ENCODE measurements at regions not wholly inside any gene's neighbourhood (a gene's known extent, or its start where the extent isn't known, plus 50 kb on each side); places are given as distances from the start of the nearest gene placed in this dataset.

- WGBS, 2 donors, result 91 to 92% methylated on average over 5 of the region's 5 CpGs
- no peaks in the 10 kb centered on the region for H3K27me3 ChIP-seq
- intact Hi-C loops (cut with DNase I; ENCODE audit: low total_unique reads), result no loop called here
- H3K4me3 ChIP-seq, result no peak overlapping the region
- H3K36me3 ChIP-seq (ENCODE audit: low read depth, missing control alignments), result no peaks in the 10 kb centered on the region
- no peak overlapping the region for H3K27ac ChIP-seq
- no peak for DNase-seq
- no peaks in the 10 kb centered on the region for H3K9me3 ChIP-seq
- H3K4me1 ChIP-seq, result peaks cover 24% of the 10 kb centered on the region
- TF ChIP-seq, protein P1, sequence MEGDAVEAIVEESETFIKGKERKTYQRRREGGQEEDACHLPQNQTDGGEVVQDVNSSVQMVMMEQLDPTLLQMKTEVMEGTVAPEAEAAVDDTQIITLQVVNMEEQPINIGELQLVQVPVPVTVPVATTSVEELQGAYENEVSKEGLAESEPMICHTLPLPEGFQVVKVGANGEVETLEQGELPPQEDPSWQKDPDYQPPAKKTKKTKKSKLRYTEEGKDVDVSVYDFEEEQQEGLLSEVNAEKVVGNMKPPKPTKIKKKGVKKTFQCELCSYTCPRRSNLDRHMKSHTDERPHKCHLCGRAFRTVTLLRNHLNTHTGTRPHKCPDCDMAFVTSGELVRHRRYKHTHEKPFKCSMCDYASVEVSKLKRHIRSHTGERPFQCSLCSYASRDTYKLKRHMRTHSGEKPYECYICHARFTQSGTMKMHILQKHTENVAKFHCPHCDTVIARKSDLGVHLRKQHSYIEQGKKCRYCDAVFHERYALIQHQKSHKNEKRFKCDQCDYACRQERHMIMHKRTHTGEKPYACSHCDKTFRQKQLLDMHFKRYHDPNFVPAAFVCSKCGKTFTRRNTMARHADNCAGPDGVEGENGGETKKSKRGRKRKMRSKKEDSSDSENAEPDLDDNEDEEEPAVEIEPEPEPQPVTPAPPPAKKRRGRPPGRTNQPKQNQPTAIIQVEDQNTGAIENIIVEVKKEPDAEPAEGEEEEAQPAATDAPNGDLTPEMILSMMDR (IDR thresholded peaks at IDR 0.05), result no peak
- no peak for TF ChIP-seq POLR2A (IDR thresholded peaks at IDR 0.05)
Measured at GRCh38 chr11:45748801-45749200, 56.1 kb upstream of the SLC35C1 start.

DNA sequence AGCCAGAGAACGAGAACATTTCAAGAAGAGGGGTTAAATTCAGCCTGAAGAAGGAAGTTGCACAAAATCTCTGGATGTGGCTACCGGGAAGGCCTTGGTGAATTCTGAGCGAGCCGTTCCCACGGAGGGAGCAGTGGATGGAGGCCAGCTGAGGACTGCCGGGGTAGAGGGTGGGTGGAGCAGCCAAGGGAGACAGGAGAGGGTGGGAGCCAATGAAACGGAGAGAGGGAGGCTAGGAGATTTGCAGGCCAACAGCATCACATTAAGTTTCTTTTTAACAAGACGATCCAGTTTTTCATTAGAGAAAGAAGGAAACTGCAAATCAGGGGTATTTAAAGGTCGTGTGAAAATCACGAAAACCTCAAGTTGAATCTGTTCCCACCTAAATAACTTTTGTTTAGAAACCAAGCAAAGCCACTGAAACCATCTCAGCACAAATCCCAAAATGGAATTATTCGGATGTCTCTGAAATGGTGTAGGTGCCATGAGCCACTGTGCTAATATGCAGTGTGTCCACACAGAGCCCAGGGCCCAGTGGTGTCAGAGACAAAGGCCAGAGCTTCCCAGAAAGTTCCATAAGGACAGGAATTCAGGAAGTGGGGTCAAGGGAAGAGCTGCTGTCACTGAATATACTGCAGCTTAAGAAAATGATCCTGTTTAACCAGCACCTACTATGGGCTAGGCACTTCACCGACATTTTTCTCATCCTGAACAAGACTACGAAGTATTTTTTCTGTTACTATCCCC is 59.7 kb upstream of the SLC35C1 start:
- intact Hi-C loops (cut with DNase I; ENCODE audit: low total_unique reads), result no loop called here
- H3K27me3 ChIP-seq, result no peaks in the 10 kb centered on the region
- H3K4me1 ChIP-seq, result peaks cover 10% of the 10 kb centered on the region
- peak; percentile 71 for DNase-seq
- TF ChIP-seq, protein P1 (IDR thresholded peaks at IDR 0.05), result no peak
- no peak for TF ChIP-seq POLR2A (IDR thresholded peaks at IDR 0.05)
- 55 to 67% methylated on average over 13 of the region's 13 CpGs for WGBS, 2 donors
- H3K27ac ChIP-seq, result peak overlapping the region; percentile 60 to 71
- H3K4me3 ChIP-seq, result no peak overlapping the region
- no peaks in the 10 kb centered on the region for H3K36me3 ChIP-seq (ENCODE audit: low read depth, missing control alignments)
- H3K9me3 ChIP-seq, result no peaks in the 10 kb centered on the region

- TF ChIP-seq POLR2A (IDR thresholded peaks at IDR 0.05), result no peak
- TF ChIP-seq, protein P1 (IDR thresholded peaks at IDR 0.05), result no peak
- H3K4me3 ChIP-seq, result no peak overlapping the region
- no peak for DNase-seq
- intact Hi-C loops (cut with DNase I; ENCODE audit: low total_unique reads), result no loop called here
- H3K36me3 ChIP-seq (ENCODE audit: low read depth, missing control alignments), result no peaks in the 10 kb centered on the region
- H3K9me3 ChIP-seq, result no peaks in the 10 kb centered on the region
- no peak overlapping the region for H3K27ac ChIP-seq
- WGBS, 2 donors, result 92 to 93% methylated on average over 11 of the region's 11 CpGs
- no peaks in the 10 kb centered on the region for H3K27me3 ChIP-seq
- H3K4me1 ChIP-seq, result peaks cover 7% of the 10 kb centered on the region
Measured at GRCh38 chr11:45743556-45744468, 61.1 kb upstream of the SLC35C1 start.

DNA sequence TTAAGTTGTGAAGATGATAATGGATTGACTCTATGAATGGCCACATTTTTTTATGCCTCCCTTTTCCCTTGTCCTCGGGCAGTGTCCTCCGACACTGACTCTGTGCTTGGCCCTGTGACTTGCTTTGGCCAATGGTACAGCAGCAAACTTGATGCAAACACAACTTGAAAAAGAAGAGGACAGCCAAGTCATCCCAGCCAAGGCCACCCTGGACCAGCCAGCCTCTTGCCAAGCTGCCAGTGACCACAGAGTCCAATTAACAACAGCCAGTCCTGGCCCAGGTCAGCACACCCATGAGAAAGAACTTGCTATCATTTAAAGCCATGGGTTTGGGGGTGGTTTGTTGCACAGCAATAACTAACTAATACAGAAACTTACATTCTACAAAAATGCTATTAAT is 63.4 kb upstream of the SLC35C1 start:
- H3K27ac ChIP-seq, result no peak overlapping the region
- peaks cover 7% of the 10 kb centered on the region for H3K4me1 ChIP-seq
- H3K36me3 ChIP-seq (ENCODE audit: low read depth, missing control alignments), result no peaks in the 10 kb centered on the region
- H3K9me3 ChIP-seq, result no peaks in the 10 kb centered on the region
- intact Hi-C loops (cut with DNase I; ENCODE audit: low total_unique reads), result no loop called here
- no peaks in the 10 kb centered on the region for H3K27me3 ChIP-seq
- TF ChIP-seq, protein P1 (IDR thresholded peaks at IDR 0.05), result no peak
- TF ChIP-seq POLR2A (IDR thresholded peaks at IDR 0.05), result no peak
- DNase-seq, result no peak
- WGBS, 2 donors, result 92 to 96% methylated on average over 2 of the region's 2 CpGs
- no peak overlapping the region for H3K4me3 ChIP-seq

All from testis (tissue), 2 donors.